BE2C (cell line): ENCODE measurements at regions not wholly inside any gene's neighbourhood (a gene's known extent, or its start where the extent isn't known, plus 50 kb on each side); places are given as distances from the start of the nearest gene placed in this dataset.

Experiments used
- DNase-seq: peaks from one replicate; pipeline ENCODE4 v3.0.0-alpha.2; 2020
- H3K27me3 ChIP-seq: fragments of 250-450 bp; sonication (Bioruptor Pico); 2 replicates; pipeline ENCODE4 v1.5.1; 2020; ENCODE audit warnings: mild to moderate bottlenecking
- H3K36me3 ChIP-seq: fragments of 250-450 bp; sonication (Bioruptor Pico); 2 replicates; pipeline ENCODE4 v1.5.1; 2020; ENCODE audit warnings: mild to moderate bottlenecking
- H3K4me1 ChIP-seq: fragments of 250-450 bp; sonication (Bioruptor Pico); 2 replicates; pipeline ENCODE4 v1.5.1; 2020
- H3K4me3 ChIP-seq: 2 replicates; pipeline ENCODE4 v1.5.1; 2011; ENCODE audit warnings: low read depth, low read length
- H3K9me3 ChIP-seq: fragments of 250-450 bp; sonication (Bioruptor Pico); 2 replicates; pipeline ENCODE4 v1.5.1; 2020
- TF ChIP-seq, protein P1 (sequence below): IDR thresholded peaks from 2 replicates; pipeline ENCODE4 v1.5.1; 2012; ENCODE audit warnings: mild to moderate bottlenecking, low read depth, low read length

GRCh38 chr1:84755216-84755615 lies 65.0 kb upstream of the SSX2IP start:
- TF ChIP-seq, protein P1, sequence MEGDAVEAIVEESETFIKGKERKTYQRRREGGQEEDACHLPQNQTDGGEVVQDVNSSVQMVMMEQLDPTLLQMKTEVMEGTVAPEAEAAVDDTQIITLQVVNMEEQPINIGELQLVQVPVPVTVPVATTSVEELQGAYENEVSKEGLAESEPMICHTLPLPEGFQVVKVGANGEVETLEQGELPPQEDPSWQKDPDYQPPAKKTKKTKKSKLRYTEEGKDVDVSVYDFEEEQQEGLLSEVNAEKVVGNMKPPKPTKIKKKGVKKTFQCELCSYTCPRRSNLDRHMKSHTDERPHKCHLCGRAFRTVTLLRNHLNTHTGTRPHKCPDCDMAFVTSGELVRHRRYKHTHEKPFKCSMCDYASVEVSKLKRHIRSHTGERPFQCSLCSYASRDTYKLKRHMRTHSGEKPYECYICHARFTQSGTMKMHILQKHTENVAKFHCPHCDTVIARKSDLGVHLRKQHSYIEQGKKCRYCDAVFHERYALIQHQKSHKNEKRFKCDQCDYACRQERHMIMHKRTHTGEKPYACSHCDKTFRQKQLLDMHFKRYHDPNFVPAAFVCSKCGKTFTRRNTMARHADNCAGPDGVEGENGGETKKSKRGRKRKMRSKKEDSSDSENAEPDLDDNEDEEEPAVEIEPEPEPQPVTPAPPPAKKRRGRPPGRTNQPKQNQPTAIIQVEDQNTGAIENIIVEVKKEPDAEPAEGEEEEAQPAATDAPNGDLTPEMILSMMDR: no peak
- Histone ChIP-seq H3K27me3 (no peaks in the 10 kb centered on the region), H3K4me3 (no peak overlapping the region), H3K36me3 (no peaks in the 10 kb centered on the region), H3K4me1 (no peaks in the 10 kb centered on the region; the same call in 1 of the 2 replicates), H3K9me3 (no peaks in the 10 kb centered on the region)
- DNase-seq: no peak

DNA sequence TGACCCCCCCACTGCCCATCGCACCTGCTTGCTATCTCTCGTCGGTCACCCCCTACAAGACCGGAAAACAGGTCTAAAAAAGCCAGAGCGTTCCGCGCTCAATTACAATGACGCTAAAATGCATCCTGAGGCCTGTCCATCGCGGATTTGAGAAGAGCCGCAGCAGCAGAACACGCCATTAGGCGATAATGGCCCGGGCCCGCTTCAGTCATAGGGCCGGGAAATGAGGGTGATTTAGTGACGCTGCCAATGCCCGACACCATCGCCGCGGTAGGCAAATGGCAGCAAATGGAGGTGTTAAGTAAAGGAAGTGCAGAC lies 64.1 kb upstream of the SSX2IP start:
- Histone ChIP-seq H3K4me1 (no peaks in the 10 kb centered on the region; the same call in 1 of the 2 replicates), H3K36me3 (no peaks in the 10 kb centered on the region), H3K9me3 (no peaks in the 10 kb centered on the region), H3K4me3 (peak overlapping the region; percentile 59), H3K27me3 (no peaks in the 10 kb centered on the region)
- DNase-seq: peak; percentile 18
- TF ChIP-seq, protein P1: no peak

GRCh38 chr1:84753516-84754385 lies 63.5 kb upstream of the SSX2IP start:
- Histone ChIP-seq H3K36me3 (no peaks in the 10 kb centered on the region), H3K27me3 (no peaks in the 10 kb centered on the region), H3K4me3 (peak overlapping the region; percentile 59), H3K9me3 (no peaks in the 10 kb centered on the region), H3K4me1 (no peaks in the 10 kb centered on the region; the same call in 1 of the 2 replicates)
- TF ChIP-seq, protein P1: peak; percentile 88
- peak; percentile 61 for DNase-seq

GRCh38 chr1:84750110-84750730 lies 60.0 kb upstream of the SSX2IP start:
- H3K36me3 ChIP-seq: no peaks in the 10 kb centered on the region
- no peak overlapping the region for H3K4me3 ChIP-seq
- no peaks in the 10 kb centered on the region; the same call in 1 of the 2 replicates for H3K4me1 ChIP-seq
- no peaks in the 10 kb centered on the region for H3K9me3 ChIP-seq
- TF ChIP-seq, protein P1: no peak
- DNase-seq: no peak
- no peaks in the 10 kb centered on the region for H3K27me3 ChIP-seq

- no peak for DNase-seq
- no peaks in the 10 kb centered on the region for H3K9me3 ChIP-seq
- TF ChIP-seq, protein P1: no peak
Observed at GRCh38 chr1:84749427-84749826, 59.2 kb upstream of the SSX2IP start.

DNA sequence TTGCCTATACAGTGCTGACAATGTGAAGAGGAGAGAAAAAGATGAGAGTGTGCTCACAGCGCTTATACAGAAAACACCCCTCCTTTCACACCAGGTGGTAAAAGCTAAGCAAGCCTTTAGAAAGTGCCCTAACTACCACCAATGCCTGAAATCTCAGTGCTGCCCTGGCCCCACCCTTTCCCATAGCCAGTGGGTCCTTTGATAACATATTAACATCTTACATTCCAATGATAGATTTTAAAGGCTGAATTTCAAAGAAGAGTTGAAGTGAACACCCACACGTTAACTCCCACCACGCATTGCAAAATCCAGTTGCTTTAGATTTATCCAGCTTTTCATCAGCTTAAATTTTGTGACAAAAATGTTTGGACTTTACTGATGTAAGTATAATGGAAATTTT lies 58.1 kb upstream of the SSX2IP start:
- Histone ChIP-seq H3K9me3 (no peaks in the 10 kb centered on the region), H3K27me3 (no peaks in the 10 kb centered on the region), H3K4me1 (no peaks in the 10 kb centered on the region; the same call in 1 of the 2 replicates), H3K36me3 (no peaks in the 10 kb centered on the region), H3K4me3 (no peak overlapping the region)
- no peak for DNase-seq
- TF ChIP-seq, protein P1: no peak

More at GRCh38 chr1:84749427-84749826, 59.2 kb upstream of the SSX2IP start:
- Histone ChIP-seq H3K4me3 (no peak overlapping the region), H3K27me3 (no peaks in the 10 kb centered on the region), H3K36me3 (no peaks in the 10 kb centered on the region), H3K4me1 (no peaks in the 10 kb centered on the region; the same call in 1 of the 2 replicates)
